GM12878 (cell line): ENCODE measurements at regions not wholly inside any gene's neighbourhood (a gene's known extent, or its start where the extent isn't known, plus 50 kb on each side); places are given as distances from the start of the nearest gene placed in this dataset.

Experiments used
- ATAC-seq: fragments of 200-7000 bp; cut with Tn5 transposase; 3 replicates; pipeline ENCODE4 v1.9.1; 2020; ENCODE audit warnings: mild to moderate bottlenecking, moderate library complexity
- BruUV-seq: library from RNA; stranded (reverse); fragments of 400-500 nt; replicated peaks from 2 replicates; lab custom pipeline; 2021; lab: Mats Ljungman, UMichigan
- CTCF ChIA-PET: fragments of 300-600 bp; sonication (Branson Sonifier 250); formaldehyde crosslinking; extraction: SDS; loops from one replicate; lab custom pipeline; 2021; ENCODE audit warnings: inconsistent platforms; lab: Yijun Ruan, JAX
- POLR2A ChIA-PET: fragments of 350-600 bp; formaldehyde crosslinking; extraction: SDS; loops from one replicate; lab custom pipeline; 2021; ENCODE audit warnings: inconsistent platforms; lab: Charles Lee
- RAD21 ChIA-PET: fragments of 300-600 bp; sonication (Branson Sonifier 250); formaldehyde crosslinking; loops from one replicate; lab custom pipeline; 2023; ENCODE audit warnings: antibody characterized with exemption; ENCODE audit not compliant: unreplicated experiment; lab: Charles Lee
- SMC1A ChIA-PET: fragments of 300-600 bp; sonication (Branson Sonifier 250); formaldehyde crosslinking; loops from one replicate; lab custom pipeline; 2023; ENCODE audit not compliant: unreplicated experiment, uncharacterized antibody; lab: Charles Lee
- DNase-seq: peaks from one replicate; pipeline ENCODE4 v3.0.0-alpha.2; 2011; ENCODE audit warnings: low read depth, low spot score
- FAIRE-seq: peaks from 3 replicates; lab custom pipeline; 2011; peaks lifted over from hg19 to GRCh38; lab: Jason Lieb, UNC
- H2AFZ ChIP-seq: 2 replicates; pipeline ENCODE4 v1.6.0; 2011; ENCODE audit warnings: low read depth, low read length, control low read depth; ENCODE audit not compliant: control insufficient read depth
- H3K27ac ChIP-seq: 2 replicates; pipeline ENCODE4 v1.5.1; 2011; ENCODE audit warnings: control low read depth; ENCODE audit not compliant: control insufficient read depth, insufficient read depth
- H3K27me3 ChIP-seq, 2 experiments: replicated peaks in 1 of 2; 2 replicates each; pipeline versions ENCODE4 v1.6.0 to v1.6.1; 2011; ENCODE audit warnings: low read length in 1 of 2; ENCODE audit not compliant: control insufficient read depth in 2 of 2, insufficient read depth in 2 of 2
- H3K36me3 ChIP-seq, 2 experiments: 2 replicates each; pipeline ENCODE4 v1.5.1; 2011; ENCODE audit warnings: low read length in 1 of 2; ENCODE audit not compliant: control insufficient read depth in 2 of 2, insufficient read depth in 2 of 2
- H3K4me1 ChIP-seq: 2 replicates; pipeline ENCODE4 v1.6.1; 2011; ENCODE audit warnings: mild to moderate bottlenecking, low read length, moderate library complexity, mixed read lengths; ENCODE audit not compliant: control insufficient read depth, insufficient read depth
- H3K4me2 ChIP-seq: 2 replicates; pipeline ENCODE4 v1.6.0; 2011; ENCODE audit warnings: control low read depth; ENCODE audit not compliant: control insufficient read depth, insufficient read depth
- H3K4me3 ChIP-seq: fragments of 200-600 bp; sonication (generic); 2 replicates; pipeline ENCODE4 v1.5.1; 2016
- H3K79me2 ChIP-seq: 2 replicates; pipeline ENCODE4 v1.6.0; 2011; ENCODE audit warnings: low read length; ENCODE audit not compliant: control insufficient read depth, insufficient read depth
- H3K9ac ChIP-seq: 2 replicates; pipeline ENCODE4 v1.8.0; 2011; ENCODE audit warnings: low read length, control low read depth, mixed read lengths; ENCODE audit not compliant: control insufficient read depth, insufficient read depth
- H3K9me3 ChIP-seq: replicated peaks from 3 replicates; pipeline ENCODE4 v1.5.1; 2011; ENCODE audit warnings: mild to moderate bottlenecking, low read length; ENCODE audit not compliant: control insufficient read depth, insufficient read depth
- H4K20me1 ChIP-seq: 2 replicates; pipeline ENCODE4 v1.6.0; 2011; ENCODE audit not compliant: control insufficient read depth, insufficient read depth
- HDGF ChIP-seq: fragments of 450-650 bp; IDR thresholded peaks from 2 replicates; pipeline ENCODE4 v1.6.1; 2016; ENCODE audit warnings: antibody characterized with exemption
- KAT2A ChIP-seq: conservative IDR thresholded peaks from 2 replicates; pipeline ENCODE4 v1.6.1; 2011; ENCODE audit warnings: low read depth, low read length; ENCODE audit not compliant: control insufficient read depth
- MTA2 ChIP-seq: fragments of 450-650 bp; IDR thresholded peaks from 2 replicates; pipeline ENCODE4 v1.6.1; 2016; ENCODE audit warnings: low read depth, mild to moderate bottlenecking, moderate library complexity
- MTA3 ChIP-seq: IDR thresholded peaks from 2 replicates; pipeline ENCODE4 v1.6.1; 2012; ENCODE audit warnings: low read length, inconsistent platforms, borderline replicate concordance
- NFYB ChIP-seq: IDR thresholded peaks from 2 replicates; pipeline ENCODE4 v1.6.1; 2011; ENCODE audit warnings: low read depth, mild to moderate bottlenecking, low read length, improper control_type of control experiment, moderate library complexity; ENCODE audit not compliant: insufficient read depth
- SUPT20H ChIP-seq: IDR thresholded peaks from 2 replicates; pipeline ENCODE4 v1.6.1; 2011; ENCODE audit warnings: low read depth, mild to moderate bottlenecking, low read length, moderate library complexity, borderline replicate concordance; ENCODE audit not compliant: control insufficient read depth
- ZNF384 ChIP-seq: IDR thresholded peaks from 2 replicates; pipeline ENCODE4 v1.6.1; 2012; ENCODE audit warnings: low read depth, mild to moderate bottlenecking, low read length, improper control_type of control experiment, borderline replicate concordance
- ZZZ3 ChIP-seq: IDR thresholded peaks from 2 replicates; pipeline ENCODE4 v1.6.1; 2011; ENCODE audit warnings: low read depth; ENCODE audit not compliant: control insufficient read depth, insufficient read length
- WGBS: methylation state at CpG from one replicate; pipeline ENCODE4 v1.1.6; 2016; ENCODE audit warnings: low lambda C conversion rate; ENCODE audit not compliant: insufficient replicate concordance, insufficient coverage; ENCODE audit errors: missing lambda C conversion rate; 5-methylcytosine and 5-hydroxymethylcytosine counted together
- in situ Hi-C: fragments of 300-500 bp; cut with MboI; formaldehyde crosslinking; loops from 9 replicates; pipeline ENCODE4 v1.14.3; 2018; ENCODE audit warnings: mixed read lengths
- intact Hi-C: fragments of 100-400 bp; cut with micrococcal nuclease; formaldehyde crosslinking; loops from one replicate; pipeline ENCODE4 v1.14.2; 2022; ENCODE audit not compliant: unreplicated experiment
- TF ChIP-seq, protein P1 (sequence below): IDR thresholded peaks from 2 replicates; pipeline ENCODE4 v1.6.1; 2011; ENCODE audit warnings: low read depth, low read length, improper control_type of control experiment, borderline replicate concordance

DNA sequence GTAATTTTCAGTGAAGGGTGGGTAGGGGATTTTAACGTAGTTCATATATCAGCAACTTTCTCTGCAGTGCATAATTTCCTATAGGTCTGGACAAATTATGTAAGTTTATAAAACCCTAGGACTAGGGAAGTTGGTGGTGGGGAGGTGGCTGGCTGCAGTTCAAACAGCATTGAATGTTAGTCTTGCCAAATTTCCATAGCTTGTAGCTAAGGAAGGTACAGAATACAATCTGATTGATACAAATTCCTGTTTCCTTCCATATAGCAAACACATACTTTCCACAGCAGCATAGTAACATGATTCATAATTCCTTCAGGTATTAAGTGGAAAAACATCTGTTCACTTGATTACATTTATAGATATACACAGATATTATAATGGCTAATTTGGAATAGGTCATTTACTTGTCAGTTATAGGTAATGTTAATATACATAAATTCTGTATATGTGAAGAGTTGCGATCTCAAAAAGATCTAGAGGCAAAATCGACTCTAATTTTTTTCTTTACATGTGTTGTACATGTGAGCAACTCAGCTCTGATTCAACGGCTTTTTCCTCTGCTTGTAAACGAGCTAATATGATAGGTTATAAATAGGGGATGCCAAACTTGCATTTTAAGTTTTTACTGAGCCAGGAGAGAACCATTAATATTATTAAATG lies 233.4 kb upstream of the CSNK1A1L start:
- Histone ChIP-seq H3K9me3 (no peaks in the 10 kb centered on the region; the same call in 2 of the 3 replicates), H2AFZ (no peak overlapping the region), H3K4me3 (no peak overlapping the region), H3K36me3 (no peaks in the 10 kb centered on the region), H3K4me2 (no peak overlapping the region), H4K20me1 (no peaks in the 10 kb centered on the region), H3K27me3 (no peaks in the 10 kb centered on the region), H3K4me1 (no peaks in the 10 kb centered on the region), H3K79me2 (no peaks in the 10 kb centered on the region), H3K27ac (no peak overlapping the region), H3K9ac (no peak overlapping the region)
- intact Hi-C loops (no loop called here), in situ Hi-C loops (no loop called here)
- no peak for FAIRE-seq
- ATAC-seq, result no peak
- CTCF ChIA-PET, result no interaction called here
- RAD21 ChIA-PET, result no interaction called here
- WGBS, result 3% methylated on average over 5 of the region's 5 CpGs
- no TSS peak for BruUV-seq
- TF ChIP-seq KAT2A (no peak), SUPT20H (no peak), NFYB (no peak), HDGF (no peak), MTA2 (no peak), ZZZ3 (no peak), ZNF384 (no peak), MTA3 (no peak)
- TF ChIP-seq, protein P1, sequence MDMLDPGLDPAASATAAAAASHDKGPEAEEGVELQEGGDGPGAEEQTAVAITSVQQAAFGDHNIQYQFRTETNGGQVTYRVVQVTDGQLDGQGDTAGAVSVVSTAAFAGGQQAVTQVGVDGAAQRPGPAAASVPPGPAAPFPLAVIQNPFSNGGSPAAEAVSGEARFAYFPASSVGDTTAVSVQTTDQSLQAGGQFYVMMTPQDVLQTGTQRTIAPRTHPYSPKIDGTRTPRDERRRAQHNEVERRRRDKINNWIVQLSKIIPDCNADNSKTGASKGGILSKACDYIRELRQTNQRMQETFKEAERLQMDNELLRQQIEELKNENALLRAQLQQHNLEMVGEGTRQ, result no peak
- SMC1A ChIA-PET, result no interaction called here
- no peak for DNase-seq
- POLR2A ChIA-PET, result no interaction called here
